Suprapubic skin (tissue), 3 donors: ENCODE measurements at regions not wholly inside any gene's neighbourhood (a gene's known extent, or its start where the extent isn't known, plus 50 kb on each side); places are given as distances from the start of the nearest gene placed in this dataset.

ENCODE experiments used
- CTCF ChIP-seq, 2 donors: fragments of 200-600 bp in 1 of 2; fragments of 450-650 bp in 1 of 2; sonication (generic) in 1 of 2; IDR thresholded peaks; one replicate each; pipeline ENCODE4 v1.5.1; 2016 to 2019; ENCODE audit warnings: antibody characterized with exemption in 2 of 2, mild to moderate bottlenecking in 1 of 2, moderate library complexity in 1 of 2
- POLR2AphosphoS5 ChIP-seq, 3 donors: sonication (generic); formaldehyde crosslinking; IDR thresholded peaks; one replicate each; pipeline ENCODE4 v1.6.1; 2017; ENCODE audit warnings: antibody characterized with exemption in 3 of 3

GRCh38 chr13:74346960-74347359, 212.8 kb upstream of the KLF12 start:
- TF ChIP-seq CTCF (IDR thresholded peaks at IDR 0.05), result no peak
- TF ChIP-seq POLR2AphosphoS5 (IDR thresholded peaks at IDR 0.05), result no peak
